ENCODE measurements at regions not wholly inside any gene's neighbourhood (a gene's known extent, or its start where the extent isn't known, plus 50 kb on each side); places are given as distances from the start of the nearest gene placed in this dataset.
"Not testable (repeated sequence)": the region's sequence is repeated elsewhere in the genome, so short reads cannot be mapped to it uniquely, and the experiment has no call there.

DNA sequence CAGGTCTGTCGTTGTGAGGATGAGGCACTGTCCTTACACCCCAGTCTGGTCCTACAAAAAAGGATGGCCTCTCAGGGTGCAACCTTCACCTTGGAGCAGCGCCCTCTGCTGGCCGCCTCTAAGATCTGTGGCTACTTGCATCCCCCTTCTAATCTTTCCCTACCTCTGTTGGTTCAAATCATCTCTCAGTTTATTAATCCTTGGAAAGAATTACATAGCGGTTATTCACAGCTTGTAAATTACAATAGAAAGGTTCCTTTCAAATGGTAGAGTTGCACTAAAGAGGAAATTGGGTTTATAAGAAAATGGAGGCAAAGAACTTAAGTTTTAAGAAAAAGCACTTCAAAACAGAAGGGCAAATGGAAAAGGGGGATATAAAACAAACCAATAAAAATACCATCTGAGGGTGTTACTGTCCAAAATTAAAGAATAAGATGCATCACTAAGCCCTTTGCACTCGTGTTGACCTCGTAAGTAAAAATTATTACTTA is 102.0 kb upstream of the PLEKHM1 start:
- DNase-seq = not testable (repeated sequence)

DNA sequence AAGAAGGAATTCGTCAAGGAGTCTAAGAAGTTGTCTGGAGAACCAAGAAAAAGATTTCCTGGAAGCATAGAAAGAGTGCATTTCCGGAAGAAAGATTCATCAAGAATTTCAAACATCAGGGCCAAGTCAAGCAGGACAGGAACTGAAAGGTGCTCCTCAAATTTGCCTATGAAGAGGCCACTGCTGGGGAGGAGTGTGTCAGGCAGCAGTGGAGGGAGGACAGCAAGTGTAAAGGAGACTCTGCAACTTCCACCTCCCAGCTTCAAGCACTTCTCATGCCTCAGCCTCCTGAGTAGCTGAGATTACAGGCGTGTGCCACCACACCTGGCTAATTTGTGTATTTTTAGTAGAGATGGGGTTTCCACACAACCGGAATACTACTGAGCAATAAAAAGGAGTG is 105.8 kb upstream of the PLEKHM1 start:
- DNase-seq = not testable (repeated sequence)

DNA sequence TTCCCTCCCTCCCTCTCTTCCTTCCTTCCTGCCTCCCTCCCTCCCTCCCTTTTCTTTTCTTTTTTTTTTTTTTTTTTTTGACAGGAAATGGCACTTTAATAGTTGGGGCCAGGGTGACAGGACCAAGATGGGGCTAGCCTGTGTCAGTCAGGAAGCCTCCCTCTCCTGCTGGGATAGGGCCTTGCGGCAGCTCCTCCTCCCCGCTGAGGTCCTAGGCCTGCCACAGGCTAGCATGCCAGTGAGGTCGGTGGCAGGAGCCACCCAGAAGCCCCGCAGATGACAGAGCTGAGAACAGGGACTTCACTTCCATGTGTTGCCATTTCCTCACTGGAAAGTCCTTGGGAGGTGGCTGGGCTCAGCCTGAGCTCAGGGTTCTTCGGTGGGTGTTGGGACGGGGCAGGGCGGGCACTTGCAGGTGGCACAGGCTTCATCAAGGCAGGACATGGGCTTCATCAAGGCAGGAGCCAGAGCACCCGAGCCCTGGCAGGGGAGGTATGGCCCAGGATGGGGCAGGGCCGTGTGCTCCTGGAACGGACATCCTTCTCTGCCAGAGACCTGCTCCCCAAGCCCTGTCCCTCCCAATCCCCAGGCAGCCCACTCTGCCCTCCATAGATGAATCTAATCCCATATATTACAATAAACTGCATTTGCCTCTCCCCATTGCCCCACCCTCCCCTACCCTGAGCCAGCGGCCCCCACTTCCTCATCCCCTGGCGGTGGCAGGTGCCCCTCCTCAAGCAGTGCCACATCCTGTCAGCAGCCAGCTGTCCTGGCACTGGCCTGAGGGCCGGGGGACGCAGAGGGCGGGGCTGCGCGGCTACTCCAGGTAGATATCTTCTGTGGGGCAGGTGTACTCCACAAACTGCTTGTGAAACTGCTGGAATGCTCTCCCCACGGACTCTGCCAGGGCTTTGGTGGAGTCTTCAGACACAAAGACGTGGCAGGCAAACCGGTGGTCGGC is 109.8 kb upstream of the PLEKHM1 start:
- DNase-seq = not testable (repeated sequence)

DNA sequence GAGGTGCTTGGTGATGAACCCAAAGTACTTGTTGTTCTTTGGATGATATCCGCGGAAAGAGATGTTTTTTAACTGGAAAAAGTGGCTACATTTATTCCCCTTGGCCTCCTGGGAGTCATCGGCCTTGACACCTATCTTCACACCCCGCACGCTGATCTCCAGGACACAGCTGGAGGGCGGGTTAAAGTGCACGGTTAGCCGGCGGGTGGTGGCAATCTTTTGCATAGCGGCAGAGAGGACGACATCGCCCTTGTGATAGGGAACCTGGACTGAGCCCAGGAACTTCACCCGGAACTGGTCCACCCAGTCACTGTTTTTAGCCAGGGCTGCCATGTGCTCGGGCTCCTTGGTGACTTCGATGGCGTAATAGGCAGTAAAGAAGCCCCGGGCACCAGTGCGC is 110.5 kb upstream of the PLEKHM1 start:
- DNase-seq = not testable (repeated sequence)

DNA sequence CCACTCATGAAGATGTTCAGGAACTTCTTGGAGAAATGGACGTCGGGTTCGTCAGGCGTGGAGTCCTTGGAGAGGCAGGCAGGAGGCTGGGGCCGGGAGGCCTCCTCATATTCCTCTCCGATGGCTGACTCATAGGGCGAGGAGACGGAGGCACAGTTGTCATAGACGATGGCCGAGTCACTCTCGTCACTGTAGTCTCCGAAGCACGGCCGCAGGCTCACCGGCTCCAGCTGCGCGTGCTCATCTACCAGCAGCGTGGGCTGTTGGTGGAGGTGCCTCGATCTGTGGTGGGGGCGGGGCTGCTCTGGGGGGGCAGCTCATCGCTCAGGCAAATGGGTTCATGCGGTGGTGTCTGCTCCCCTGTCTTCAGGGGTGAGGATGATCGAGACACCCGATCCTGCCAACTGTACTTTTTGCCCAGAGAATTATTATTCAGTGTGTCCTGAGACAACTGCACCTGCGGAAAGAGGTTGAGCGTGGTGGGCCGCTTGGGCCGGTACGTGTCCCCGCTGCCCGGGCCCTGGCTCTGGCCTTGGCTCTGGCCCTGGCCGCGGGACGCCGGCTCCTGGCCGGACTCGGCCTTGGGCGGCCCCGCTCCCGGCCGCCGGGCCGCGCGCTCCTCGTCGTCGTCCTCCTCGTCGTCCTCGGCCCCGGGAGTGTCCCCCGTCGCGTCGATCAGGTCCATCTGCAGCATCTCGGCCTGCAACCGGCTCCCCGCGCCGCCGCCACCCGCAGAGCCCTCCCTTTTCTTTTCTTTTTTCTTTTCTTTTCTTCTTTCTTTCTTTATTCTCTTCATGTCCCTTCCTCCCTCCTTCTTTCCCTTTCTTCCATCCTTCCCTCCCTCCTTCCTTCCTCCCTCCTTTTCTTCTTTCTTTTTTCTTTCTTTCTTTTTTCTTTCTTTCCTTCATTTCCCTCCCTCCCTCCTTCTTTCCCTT is 111.4 kb upstream of the PLEKHM1 start:
- DNase-seq = not testable (repeated sequence)

DNA sequence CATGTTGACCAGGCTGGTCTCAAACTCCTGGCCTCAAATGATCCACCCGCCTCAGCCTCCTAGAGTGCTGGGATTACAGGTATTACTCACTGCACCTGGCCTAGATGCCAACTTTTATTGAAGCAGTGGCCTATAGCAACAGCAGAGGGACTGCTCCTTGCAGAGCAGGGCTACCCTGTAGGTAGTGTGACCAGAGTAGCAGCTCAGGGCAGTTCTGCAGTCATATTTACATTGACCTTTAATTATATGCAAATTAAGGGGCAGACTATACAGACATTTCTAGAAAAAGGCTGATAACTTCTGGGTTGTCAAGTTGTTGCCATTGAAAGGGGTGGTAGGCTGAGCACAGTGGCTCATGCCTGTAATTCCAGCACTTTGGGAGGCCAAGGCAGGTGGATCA is 115.2 kb upstream of the PLEKHM1 start:
- DNase-seq = not testable (repeated sequence)

DNA sequence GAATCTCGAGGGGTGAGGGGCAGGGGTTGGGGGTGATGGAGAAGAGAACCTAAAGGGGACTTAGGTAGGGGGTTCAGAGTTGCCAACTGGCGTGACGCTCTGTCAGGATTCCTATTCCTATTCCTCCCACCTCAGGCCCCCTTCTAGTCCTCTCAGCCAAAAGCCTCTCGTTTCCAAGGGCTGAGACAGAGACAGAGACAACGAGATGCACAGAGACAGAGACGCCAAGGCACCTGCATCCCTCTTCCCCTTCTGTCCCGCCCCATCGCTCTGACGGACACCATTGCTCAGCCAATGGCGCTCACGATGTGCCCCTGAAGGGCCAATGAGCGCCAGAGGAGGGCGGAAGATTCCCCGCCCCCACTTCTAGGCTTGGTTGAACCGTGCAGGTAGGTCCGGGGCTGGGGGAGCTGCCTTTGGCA is 129.5 kb upstream of the PLEKHM1 start:
- DNase-seq = not testable (repeated sequence)

DNA sequence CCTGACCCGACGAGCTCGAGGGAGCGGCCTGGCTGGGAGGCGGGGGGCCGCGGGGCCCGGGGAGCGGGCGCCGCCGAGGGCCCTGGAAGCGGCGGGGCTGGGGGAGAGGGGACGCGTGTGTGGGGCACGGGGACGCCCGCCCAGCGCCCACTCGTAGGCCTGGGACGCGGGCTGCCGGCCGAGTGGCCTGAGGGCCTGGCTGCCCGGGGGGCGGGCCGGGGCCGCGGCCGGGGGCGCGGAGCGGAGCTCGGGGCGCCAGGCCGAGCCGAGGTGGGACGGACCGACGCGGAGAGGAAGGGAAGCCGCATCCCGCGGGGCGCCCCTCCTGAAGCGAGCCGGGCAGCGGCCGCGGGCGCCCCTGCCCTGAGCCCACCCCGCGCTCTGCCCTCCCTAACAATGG is 129.9 kb upstream of the PLEKHM1 start:
- DNase-seq = not testable (repeated sequence)

DNA sequence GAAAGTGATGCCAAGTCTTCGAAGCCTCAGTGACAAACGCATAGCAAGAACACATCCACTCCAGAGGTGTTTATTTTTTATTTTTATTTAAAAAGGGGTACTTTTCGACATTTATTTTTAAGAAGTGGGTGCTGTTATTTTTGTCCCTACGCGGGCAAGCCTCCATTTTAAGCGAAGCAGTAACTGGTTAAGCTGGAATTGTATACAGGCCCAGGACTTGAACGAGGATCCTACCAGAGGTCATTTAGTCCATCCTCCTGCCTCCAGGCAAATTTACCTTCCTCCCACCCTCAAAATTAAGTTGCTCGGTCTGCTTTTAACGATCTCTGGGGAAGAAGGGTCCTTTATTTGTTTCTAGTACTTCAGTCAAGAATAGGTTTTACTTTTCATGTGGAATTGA is 130.6 kb upstream of the PLEKHM1 start:
- DNase-seq = not testable (repeated sequence)

DNA sequence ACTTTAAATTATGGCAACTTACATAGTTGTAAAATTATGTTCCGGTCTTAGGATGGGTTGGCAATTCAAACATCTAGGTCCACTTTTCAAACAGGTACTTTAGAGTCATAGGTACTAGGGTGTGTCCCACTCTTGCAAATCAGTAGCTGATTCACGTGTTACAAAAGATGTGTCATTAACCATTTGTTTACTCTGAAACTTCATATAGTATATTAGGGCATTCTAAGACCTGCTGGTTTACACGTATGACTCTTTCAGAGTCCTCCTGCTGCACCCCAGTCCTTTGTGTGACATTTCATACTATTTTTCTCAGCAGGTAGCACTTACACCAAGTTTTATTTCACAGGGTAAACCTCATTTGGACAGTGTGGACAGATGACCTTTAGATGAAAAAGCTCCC is 131.8 kb upstream of the PLEKHM1 start:
- DNase-seq = not testable (repeated sequence)

DNA sequence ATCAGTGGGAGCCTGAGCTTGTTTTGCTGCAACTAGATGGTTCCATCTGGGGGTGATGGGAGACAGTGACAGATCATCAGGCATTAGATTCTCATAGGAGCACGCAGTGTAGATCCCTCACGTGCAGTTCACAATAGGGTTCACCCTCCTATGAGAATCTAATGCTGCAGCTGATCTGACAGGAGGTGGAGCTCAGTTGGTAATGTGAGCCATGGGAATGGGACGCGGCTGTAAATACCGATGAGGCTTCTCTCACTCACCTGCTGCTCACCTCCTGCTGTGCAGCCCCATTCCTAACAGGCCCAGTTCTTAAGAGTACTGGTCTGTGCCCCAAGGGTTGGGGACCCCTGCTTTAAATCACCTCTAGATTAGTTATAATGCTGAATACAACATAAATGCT is 137.5 kb upstream of the PLEKHM1 start:
- DNase-seq = no peak

DNA sequence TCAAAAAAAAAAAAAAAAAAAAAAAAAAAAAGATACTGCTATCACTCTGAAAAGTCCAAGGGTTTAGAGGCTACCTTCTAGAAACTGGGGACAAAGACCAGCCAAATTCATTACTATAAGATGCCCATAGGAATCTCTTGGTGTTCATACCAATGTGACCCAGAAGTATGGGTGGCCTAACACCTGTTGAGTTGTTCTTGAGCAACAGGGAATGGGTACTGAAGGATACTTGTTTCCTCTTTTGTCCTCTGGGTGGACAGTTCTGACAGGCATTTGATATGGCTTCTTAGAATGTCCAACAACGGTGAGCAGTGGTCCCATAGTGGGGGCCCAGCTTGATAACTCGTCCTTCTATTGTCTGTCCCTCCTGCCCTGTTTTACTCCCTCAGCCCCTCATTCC is 141.4 kb upstream of the PLEKHM1 start:
- no peak for DNase-seq

DNA sequence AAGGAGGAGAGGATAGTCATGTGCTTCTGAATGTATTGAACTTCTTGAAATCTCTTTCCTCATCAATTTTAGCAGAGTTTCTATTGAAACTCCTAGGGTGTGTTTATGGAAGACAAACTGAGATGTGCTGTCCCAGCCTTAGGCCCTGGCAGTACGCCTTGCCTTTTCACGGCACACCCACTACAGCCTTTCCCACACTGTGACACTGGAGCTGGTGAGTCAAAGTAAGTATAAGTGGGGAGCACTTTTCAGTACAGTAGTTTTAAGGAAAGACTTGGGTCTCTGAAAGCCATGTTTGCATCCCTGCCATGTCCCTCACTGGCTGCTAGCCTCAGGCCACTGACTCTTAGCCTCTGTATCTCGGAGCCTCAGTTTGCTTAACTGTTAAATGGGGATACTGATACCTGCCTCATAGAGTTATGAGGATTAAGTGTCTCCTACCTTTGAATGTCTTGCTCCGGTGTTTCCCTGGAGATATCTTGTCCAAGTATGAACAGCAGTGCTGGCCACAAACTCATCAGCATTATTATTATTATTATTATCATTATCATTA is 144.7 kb upstream of the CRHR1 start:
- DNase-seq = no peak

DNA sequence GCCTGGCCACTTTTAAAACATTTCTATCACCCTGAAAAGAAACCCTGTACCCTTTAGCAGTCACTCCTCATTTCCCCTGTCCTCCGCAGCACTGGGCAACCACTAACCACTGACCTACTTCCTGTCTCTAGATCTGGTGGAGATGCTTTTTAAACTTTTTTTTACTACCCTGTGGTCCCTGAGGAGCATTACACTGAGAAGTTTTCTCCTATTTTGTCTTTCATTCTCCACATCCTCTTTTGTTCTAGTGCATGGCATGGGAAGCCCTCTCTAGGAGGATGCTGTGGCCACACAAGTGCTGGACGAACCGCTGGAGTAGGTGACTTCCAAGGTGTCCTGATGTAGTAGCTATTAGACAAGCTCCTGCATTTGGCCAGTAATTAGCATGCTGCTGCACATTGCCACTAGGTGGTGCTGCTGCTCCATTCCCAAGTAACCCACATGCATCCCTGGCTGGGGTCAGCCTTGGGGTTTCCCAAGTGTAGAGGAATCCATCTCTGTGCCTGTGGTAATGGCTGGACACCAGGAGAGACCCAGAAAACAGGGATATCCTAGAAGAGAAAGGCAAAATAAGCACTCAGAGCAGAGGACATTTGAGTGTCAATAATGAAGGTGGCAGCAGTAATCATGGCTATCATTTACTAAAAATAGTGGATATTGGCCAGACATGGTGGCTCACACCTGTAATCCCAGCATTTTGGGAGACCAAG is 143.8 kb upstream of the CRHR1 start:
- DNase-seq = peak; percentile 45

DNA sequence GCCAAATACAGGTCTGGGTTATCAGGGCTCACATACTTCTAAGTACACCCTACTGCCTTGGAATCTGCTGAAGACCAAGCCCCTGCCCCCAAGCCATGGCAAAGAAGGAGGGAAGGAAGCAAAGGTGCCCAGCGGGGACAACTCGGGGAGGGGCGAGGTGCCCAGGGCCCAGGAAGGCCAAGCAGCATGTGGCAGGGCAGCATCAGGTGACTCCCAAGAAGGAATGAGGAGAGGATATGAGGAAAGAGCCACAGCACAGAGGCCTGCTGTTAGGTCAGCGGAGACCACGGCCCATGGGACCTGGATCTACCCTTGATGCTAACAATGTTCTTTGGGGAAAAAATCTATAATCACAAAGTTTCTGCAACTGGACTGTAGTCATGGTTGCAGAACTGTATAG is 142.6 kb upstream of the CRHR1 start:
- no peak for DNase-seq

DNA sequence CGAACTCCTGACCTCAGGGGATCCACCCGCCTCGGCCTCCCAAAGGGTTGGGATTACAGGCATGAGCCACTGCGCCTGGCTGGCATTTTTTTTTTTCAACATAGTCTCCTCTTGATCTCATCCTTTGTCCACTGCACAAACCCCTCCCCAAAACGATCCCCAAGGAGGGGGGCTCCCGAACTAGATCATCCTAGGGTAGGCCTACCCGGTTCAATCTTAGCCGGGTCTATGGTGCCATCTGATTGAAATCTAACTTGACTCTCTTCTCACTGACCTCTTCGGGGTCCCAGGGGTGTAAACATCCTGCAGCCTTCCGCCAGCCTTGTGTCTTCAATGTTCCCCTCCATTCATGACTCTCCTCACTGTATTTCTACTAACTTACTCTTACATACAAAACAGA is 140.5 kb upstream of the CRHR1 start:
- no peak for DNase-seq

DNA sequence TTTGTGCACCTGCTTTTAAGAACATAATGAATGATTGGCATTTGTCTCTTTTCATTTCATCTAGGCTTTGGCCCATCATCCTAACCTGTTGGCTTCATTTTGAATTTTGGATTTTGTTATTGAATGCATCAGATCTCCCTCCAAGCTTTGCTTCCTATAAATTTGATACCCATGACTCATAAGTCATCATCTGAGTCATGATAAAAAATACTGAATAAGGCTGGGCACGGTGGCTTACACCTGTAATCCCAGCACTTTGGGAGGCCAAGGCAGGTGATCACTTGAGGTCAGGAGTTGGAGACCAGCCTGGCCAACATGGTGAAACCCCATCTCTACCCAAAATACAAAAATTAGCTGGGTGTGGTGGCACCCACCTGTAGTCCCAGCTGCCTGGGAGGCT is 139.5 kb upstream of the CRHR1 start:
- DNase-seq = not testable (repeated sequence)

DNA sequence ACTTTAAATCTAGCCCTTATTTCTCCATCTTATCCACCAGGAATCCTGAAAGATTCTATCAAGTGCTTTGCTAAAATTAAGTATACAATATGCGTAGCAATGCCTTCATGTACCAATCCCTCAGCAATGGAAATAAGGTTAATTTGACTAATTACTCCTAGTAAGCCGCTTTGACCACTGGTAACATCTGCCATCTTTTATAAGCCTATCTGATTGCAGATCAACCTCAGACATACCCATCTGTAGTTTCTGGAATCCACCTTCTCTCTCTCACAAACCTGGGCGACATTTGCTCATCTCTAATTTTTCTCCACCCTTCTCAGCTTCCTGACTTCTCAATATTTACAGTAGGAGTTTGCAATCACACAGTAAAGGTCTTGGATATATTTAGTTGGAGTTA is 138.8 kb upstream of the CRHR1 start:
- DNase-seq = no peak

DNA sequence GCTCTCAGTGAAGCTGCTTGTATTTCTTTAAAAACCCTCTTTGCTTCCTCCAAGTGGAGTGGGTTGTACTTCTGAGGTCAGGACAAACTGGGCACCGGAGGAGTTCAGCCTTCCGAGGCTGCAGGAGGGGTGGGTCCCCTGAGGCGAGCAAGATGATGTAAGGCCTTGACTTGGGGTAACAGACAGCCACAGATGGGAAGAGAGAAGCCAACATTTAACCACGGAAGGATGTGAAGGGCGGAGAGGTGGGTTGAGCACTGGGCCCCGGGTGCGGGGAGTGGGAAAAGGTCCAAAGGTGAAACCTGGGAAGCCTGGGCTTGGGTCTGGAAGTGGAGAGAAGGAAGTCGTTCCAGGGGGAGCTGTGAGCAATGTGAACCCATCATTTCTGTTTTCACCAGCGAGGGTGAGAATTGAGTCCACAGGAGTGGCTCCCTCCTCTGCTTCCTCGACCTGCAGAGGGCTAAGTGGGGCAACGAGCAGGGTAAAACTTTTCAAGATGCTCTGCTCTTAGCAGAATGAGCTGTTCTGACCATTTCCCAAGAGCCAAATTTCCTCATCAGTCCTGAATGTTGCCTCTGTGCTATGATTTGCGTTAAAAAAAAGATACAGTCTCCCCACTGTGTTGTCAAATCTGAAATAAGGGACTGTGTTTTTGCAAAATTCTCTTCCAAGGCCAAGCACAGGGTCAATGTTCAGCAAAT is 137.7 kb upstream of the CRHR1 start:
- no peak for DNase-seq

DNA sequence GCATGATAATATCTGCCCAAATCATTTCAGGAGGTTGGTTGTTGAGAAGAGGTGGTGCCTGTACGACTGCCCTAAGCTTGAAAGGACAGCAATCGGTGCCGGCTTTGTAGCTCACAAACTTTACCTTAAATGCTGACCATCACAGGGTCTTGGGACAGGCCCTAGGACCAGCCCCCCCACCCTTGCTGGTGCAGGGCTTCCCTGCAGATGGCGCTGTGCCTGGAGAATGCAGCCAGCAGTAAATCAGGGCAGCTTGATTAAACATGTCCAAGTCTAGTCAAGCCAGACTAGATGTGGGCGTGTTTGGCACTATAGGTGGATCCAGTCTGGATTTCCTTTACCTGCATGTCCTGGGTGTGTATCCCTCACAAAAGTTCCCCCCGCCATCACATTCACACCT is 135.5 kb upstream of the CRHR1 start:
- no peak for DNase-seq

DNA sequence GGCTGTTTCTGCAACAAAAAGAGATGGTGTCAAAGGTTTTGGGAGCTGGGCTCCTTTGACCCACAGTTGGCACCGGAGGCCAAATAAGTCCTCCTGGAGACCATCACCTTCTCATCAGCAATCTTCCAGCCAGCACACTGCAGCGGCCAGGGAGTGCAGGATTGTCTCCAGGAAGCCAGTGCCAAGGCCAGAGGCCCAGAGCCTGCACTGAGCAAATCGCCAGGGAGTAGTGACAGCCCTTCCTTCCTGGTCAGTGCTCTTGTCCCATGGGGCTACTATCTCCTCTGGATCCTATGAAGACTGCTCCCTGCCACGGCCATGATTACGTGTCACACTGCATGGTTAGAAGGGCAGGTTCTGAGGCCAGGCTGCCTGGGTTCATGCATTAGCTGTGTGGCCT is 134.3 kb upstream of the CRHR1 start:
- DNase-seq = no peak

DNA sequence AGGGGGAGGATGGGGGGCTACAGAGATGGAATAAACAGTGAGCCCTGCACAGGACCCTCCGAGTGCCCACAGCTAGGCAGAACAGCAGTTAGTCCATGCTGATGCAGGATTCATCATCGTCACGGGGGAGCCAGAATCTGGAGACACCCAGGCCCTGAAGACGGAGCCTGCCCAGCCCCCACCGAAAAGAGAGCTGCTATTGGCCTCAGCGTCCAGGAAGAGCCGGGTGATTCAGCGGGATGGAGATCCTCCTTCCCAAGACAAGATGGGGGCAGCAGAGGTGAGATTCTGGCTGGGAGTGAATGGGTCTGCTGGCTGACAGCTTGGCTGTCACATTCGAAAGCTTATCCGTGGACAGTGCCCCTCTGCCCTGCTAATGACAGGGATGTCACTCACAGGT is 133.6 kb upstream of the CRHR1 start:
- DNase-seq = no peak

All from NCI-H226 (cell line).